MG63 (cell line): ENCODE measurements at regions not wholly inside any gene's neighbourhood (a gene's known extent, or its start where the extent isn't known, plus 50 kb on each side); places are given as distances from the start of the nearest gene placed in this dataset.
"Not testable (repeated sequence)": the region's sequence is repeated elsewhere in the genome, so short reads cannot be mapped to it uniquely, and the experiment has no call there.

ENCODE experiments used
- DNase-seq: peaks from one replicate; pipeline ENCODE4 v3.0.0-alpha.2; 2020
- H3K27me3 ChIP-seq: fragments of 250-450 bp; sonication (Bioruptor Pico); 2 replicates; pipeline ENCODE4 v1.5.1; 2020; ENCODE audit warnings: mild to moderate bottlenecking, moderate library complexity
- H3K36me3 ChIP-seq: fragments of 250-450 bp; sonication (Bioruptor Pico); 2 replicates; pipeline ENCODE4 v1.5.1; 2020; ENCODE audit warnings: mild to moderate bottlenecking, moderate library complexity
- H3K4me3 ChIP-seq: fragments of 250-450 bp; sonication (Bioruptor Pico); 2 replicates; pipeline ENCODE4 v1.5.1; 2020; ENCODE audit warnings: mild to moderate bottlenecking, moderate library complexity
- H3K9me3 ChIP-seq: fragments of 250-450 bp; sonication (Bioruptor Pico); 2 replicates; pipeline ENCODE4 v1.5.1; 2020; ENCODE audit warnings: mild to moderate bottlenecking, moderate library complexity

DNA sequence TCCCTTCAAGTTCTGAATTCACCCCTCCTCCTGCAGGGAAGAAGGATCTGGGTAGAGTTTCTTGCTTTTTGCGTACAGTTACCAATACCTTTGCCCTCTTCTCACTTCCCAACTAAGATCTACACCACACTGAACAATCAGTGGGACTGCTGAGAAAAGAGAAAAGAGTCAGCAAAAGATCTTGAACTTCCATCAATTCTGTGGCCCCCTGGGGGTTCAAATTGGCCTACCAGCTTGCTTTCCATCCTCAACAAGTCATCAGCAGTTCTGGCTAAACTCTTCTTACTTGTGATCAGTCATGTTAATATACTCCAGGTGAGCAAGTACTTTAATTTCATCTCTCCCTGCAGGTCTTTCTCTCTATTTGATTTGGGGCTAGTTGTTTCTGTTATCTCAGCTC, 739.3 kb upstream of the LRRTM4 start:
- no peak for DNase-seq
- no peaks in the 10 kb centered on the region for H3K9me3 ChIP-seq
- H3K27me3 ChIP-seq, result no peaks in the 10 kb centered on the region
- H3K36me3 ChIP-seq, result no peaks in the 10 kb centered on the region
- no peak overlapping the region for H3K4me3 ChIP-seq

DNA sequence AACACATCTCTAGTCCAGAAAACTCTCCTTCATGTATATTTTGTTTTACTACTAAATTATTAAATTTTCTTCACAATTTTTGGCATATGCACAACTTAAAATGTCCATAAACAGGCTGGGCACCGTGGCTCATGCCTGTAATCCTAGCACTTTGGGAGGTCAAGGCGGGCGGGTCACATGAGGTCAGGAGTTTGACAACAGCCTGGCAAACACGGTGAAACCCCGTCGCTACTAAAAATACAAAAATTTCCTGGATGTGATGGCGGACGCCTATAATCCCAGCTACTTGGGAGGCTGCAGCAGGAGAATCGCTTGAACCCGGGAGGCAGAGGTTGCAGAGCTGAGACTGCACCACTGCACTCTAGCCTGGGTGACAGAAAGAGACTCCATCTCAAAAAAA, 739.9 kb upstream of the LRRTM4 start:
- not testable (repeated sequence) for H3K4me3 ChIP-seq, H3K27me3 ChIP-seq, DNase-seq, H3K36me3 ChIP-seq, H3K9me3 ChIP-seq

DNA sequence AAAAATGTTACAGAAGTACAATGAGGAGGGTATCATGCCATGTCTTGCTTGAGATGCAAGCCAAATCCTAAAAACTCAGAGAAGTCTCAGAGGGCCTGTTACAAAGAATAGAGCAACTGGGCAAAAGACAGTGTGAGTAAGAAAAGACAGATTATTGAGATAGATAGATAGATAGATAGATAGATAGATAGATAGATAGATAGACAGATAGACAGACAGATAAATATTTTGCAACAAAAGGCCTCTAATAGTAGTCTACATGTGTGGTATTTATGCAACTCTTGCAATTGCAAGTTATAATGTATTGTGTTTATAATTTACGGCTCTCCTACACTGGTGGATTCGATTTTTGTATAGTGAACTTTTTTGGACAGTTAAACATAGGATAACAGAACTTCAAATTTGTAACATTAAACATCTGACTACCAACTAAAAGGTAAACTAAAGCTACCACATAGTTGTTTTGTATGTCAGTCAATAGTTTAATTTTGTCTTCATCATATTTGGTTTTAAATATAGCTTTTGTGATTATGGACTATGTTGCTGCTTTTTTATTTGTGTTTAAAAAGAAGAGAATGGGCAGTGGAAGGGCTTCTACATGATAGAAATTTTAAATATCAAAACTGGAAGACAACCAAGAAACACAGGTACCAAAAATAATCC, 740.7 kb upstream of the LRRTM4 start:
- no peaks in the 10 kb centered on the region for H3K27me3 ChIP-seq
- no peak overlapping the region for H3K4me3 ChIP-seq
- H3K9me3 ChIP-seq, result no peaks in the 10 kb centered on the region
- no peak for DNase-seq
- H3K36me3 ChIP-seq, result no peaks in the 10 kb centered on the region

- H3K9me3 ChIP-seq, result no peaks in the 10 kb centered on the region
Observed at GRCh38 chr2:78263571-78263970, 741.4 kb upstream of the LRRTM4 start.

GRCh38 chr2:78264130-78264529, 742.0 kb upstream of the LRRTM4 start:
- Histone ChIP-seq H3K27me3 (no peaks in the 10 kb centered on the region), H3K36me3 (no peaks in the 10 kb centered on the region), H3K9me3 (no peaks in the 10 kb centered on the region), H3K4me3 (no peak overlapping the region)
- DNase-seq, result no peak

More at GRCh38 chr2:78263571-78263970, 741.4 kb upstream of the LRRTM4 start:
- H3K36me3 ChIP-seq, result no peaks in the 10 kb centered on the region
- no peak overlapping the region for H3K4me3 ChIP-seq
- DNase-seq, result no peak
- no peaks in the 10 kb centered on the region for H3K27me3 ChIP-seq

GRCh38 chr2:78281164-78281563, 744.3 kb upstream of the REG3G start:
- no peaks in the 10 kb centered on the region for H3K27me3 ChIP-seq
- DNase-seq, result no peak
- no peaks in the 10 kb centered on the region for H3K36me3 ChIP-seq
- H3K9me3 ChIP-seq, result no peaks in the 10 kb centered on the region
- no peak overlapping the region for H3K4me3 ChIP-seq

DNA sequence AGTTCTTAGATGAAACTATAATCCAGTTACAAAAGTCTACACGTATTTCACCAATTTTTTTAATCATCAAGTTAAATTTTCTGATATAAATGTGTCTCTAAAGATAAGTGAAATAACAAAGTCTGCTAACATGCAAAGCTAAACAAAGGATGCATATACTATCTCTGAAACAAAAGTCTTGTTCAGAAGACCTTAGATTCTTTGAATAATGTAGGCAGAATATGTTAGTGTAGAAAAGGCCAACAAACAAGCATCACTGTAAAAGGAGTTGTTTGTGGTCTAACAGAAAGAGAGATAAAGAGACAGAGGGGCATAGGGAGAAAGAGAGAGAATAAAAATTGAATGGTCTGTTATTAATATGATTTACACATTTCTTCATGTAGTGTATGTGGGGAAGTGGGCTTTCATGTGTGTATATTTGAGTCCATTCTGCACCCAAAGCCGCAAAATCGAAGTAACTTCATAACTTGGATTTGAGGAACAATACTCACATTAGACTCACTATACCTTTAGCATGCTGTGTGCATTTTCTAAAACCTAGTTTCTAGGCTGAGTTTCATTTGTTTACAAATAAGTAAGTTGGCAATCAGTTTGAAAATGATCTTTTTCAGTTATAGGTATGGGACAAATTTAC, 734.8 kb upstream of the REG3G start:
- Histone ChIP-seq H3K27me3 (no peaks in the 10 kb centered on the region), H3K9me3 (no peaks in the 10 kb centered on the region), H3K4me3 (no peak overlapping the region), H3K36me3 (no peaks in the 10 kb centered on the region)
- no peak for DNase-seq

DNA sequence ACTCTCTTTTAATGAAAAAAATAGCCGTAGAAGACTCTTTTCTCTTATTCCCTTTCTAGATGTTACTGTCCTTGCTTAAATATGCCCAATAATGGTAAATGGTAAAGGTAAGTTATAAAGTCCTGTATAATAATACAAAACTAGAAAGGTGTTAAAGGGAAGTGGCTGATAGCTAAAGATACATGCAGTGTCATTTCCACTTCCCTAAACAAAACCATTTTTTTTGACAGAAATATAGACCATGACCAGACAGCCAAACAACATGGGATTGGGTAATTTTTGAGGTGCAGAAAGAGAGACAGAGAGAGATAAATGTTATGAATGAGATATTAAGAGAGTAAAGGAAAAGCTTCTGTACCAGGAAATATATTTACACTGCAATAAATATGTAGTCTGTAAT, 731.7 kb upstream of the REG3G start:
- Histone ChIP-seq H3K9me3 (no peaks in the 10 kb centered on the region), H3K27me3 (no peaks in the 10 kb centered on the region), H3K4me3 (no peak overlapping the region), H3K36me3 (no peaks in the 10 kb centered on the region)
- no peak for DNase-seq

- Histone ChIP-seq H3K36me3 (no peaks in the 10 kb centered on the region), H3K9me3 (no peaks in the 10 kb centered on the region), H3K4me3 (no peak overlapping the region), H3K27me3 (no peaks in the 10 kb centered on the region)
- no peak for DNase-seq
Observed at GRCh38 chr2:78301166-78301789, 724.2 kb upstream of the REG3G start.

DNA sequence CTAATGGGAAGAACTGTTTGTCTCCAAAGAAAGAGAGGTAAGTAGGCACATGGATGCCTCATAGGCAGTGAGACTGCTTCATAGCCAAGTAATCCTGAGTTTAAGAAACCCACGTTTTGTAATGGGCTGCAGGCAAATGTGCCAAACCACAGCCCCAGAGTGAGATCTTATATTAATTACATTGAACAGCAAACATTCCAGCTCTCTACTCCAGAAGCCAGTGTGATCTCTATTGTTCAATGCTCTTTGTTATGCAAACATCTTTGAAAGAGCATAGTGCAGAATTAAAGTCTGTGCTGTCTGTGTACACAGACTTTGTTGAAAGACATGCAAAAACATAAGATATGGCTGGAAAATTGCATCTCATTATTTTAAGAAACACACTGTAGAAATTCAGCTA, 720.8 kb upstream of the REG3G start:
- Histone ChIP-seq H3K36me3 (no peaks in the 10 kb centered on the region), H3K9me3 (no peaks in the 10 kb centered on the region), H3K4me3 (no peak overlapping the region), H3K27me3 (no peaks in the 10 kb centered on the region)
- DNase-seq, result no peak

GRCh38 chr2:78309460-78309859, 716.0 kb upstream of the REG3G start:
- no peaks in the 10 kb centered on the region for H3K27me3 ChIP-seq
- H3K4me3 ChIP-seq, result no peak overlapping the region
- no peak for DNase-seq
- no peaks in the 10 kb centered on the region for H3K9me3 ChIP-seq
- H3K36me3 ChIP-seq, result no peaks in the 10 kb centered on the region

DNA sequence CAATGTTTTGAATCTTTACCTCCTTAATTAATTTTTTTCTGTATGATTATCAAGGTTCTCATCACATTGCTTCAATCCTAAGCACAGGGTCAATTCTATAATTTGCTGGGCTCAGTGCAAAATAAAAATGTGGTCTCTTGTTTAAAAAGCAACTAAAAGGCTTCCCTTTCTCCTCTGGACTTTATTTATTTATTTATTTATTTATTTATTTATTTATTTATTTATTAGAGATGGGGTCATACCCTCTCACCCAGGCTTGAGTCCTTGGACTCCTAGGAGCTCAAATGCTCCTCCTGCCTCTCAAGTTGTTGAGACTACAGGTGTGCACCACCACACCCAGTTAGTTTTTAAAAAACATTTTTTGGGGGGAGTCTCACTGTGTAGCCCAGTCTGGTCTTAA, 710.1 kb upstream of the REG3G start:
- Histone ChIP-seq H3K9me3 (no peaks in the 10 kb centered on the region), H3K27me3 (no peaks in the 10 kb centered on the region), H3K4me3 (no peak overlapping the region), H3K36me3 (no peaks in the 10 kb centered on the region)
- DNase-seq, result no peak

- Histone ChIP-seq H3K36me3 (no peaks in the 10 kb centered on the region), H3K27me3 (no peaks in the 10 kb centered on the region), H3K9me3 (no peaks in the 10 kb centered on the region), H3K4me3 (no peak overlapping the region)
- no peak for DNase-seq
Observed at GRCh38 chr2:78318275-78318674, 707.2 kb upstream of the REG3G start.

DNA sequence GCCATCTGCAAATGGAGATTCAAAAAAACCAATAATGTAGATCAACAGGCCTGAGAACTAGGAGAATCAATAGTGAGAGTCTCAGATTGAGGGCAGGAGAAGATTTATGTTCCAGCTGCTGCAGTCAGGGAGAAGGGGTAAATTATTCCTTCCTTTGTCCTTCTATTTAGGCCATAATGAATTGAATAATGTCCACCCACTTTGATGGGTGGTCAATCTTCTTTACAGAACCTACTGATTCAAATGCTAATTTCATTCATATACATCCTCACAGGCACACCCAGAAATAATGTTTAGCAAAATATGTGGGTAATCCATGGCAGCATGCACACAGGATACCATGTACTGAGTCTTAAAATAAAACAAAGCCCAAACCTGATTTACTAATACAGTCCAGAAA, 695.3 kb upstream of the REG3G start:
- Histone ChIP-seq H3K9me3 (no peaks in the 10 kb centered on the region), H3K4me3 (no peak overlapping the region), H3K36me3 (no peaks in the 10 kb centered on the region), H3K27me3 (no peaks in the 10 kb centered on the region)
- no peak for DNase-seq

GRCh38 chr2:78351208-78351607, 674.3 kb upstream of the REG3G start:
- Histone ChIP-seq H3K4me3 (no peak overlapping the region), H3K27me3 (no peaks in the 10 kb centered on the region), H3K36me3 (no peaks in the 10 kb centered on the region), H3K9me3 (no peaks in the 10 kb centered on the region)
- DNase-seq, result no peak

GRCh38 chr2:78353168-78353567, 672.3 kb upstream of the REG3G start:
- Histone ChIP-seq H3K27me3 (no peaks in the 10 kb centered on the region), H3K36me3 (no peaks in the 10 kb centered on the region), H3K4me3 (no peak overlapping the region), H3K9me3 (no peaks in the 10 kb centered on the region)
- no peak for DNase-seq

DNA sequence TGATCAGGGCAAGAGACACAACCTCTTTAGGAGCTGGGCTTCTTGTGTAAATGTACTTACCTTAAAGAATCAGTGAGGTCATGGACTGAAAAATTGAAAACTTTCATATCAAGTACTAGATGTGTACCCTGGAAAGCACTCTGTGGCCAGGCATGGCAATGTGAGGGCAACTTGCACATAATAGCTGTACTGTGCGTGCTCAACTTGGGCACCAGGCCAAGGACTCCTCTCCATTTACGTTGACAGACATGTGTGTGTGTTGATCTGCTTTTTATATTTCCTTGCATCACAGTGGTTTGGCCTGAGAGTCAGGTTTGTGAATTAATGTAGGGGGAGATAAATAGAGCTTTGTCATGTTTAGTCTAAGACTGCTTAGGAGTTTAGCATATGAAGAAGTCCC, 669.5 kb upstream of the REG3G start:
- H3K36me3 ChIP-seq, result no peaks in the 10 kb centered on the region
- no peaks in the 10 kb centered on the region for H3K9me3 ChIP-seq
- DNase-seq, result no peak
- H3K27me3 ChIP-seq, result no peaks in the 10 kb centered on the region
- H3K4me3 ChIP-seq, result no peak overlapping the region

- H3K9me3 ChIP-seq, result no peaks in the 10 kb centered on the region
- no peaks in the 10 kb centered on the region for H3K36me3 ChIP-seq
- no peak for DNase-seq
- H3K27me3 ChIP-seq, result no peaks in the 10 kb centered on the region
- no peak overlapping the region for H3K4me3 ChIP-seq
Observed at GRCh38 chr2:78383576-78383975, 641.9 kb upstream of the REG3G start.
